ENCODE measurements at regions not wholly inside any gene's neighbourhood (a gene's known extent, or its start where the extent isn't known, plus 50 kb on each side); places are given as distances from the start of the nearest gene placed in this dataset.
A peak's percentile ranks its signal among the peaks of the same experiment; 100 is the strongest.

DNA sequence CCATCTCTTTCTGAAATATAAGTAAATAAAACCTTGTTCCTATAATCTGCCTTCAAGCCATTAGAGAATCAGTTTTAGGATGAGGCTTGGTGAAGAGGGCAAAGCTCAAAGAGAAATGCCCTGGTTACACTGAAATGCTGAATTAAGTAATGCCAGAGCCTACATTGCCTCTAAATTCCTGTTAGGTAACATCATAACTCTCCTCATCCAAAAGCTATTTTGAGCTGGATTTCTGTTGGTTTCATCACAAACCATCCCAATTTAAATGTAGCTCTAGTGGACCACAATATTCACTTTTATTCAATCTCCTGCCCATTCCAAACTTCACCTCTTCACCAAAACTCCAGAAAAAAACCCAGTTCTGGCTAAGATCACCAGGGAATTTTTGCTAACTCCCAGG, 1319.7 kb upstream of the TENM3 start:
- no peak overlapping the region for H3K4me3 ChIP-seq (ENCODE audit: low read depth, low read length)
- DNase-seq (ENCODE audit: low read depth) = peak; percentile 94
- TF ChIP-seq, protein P1, sequence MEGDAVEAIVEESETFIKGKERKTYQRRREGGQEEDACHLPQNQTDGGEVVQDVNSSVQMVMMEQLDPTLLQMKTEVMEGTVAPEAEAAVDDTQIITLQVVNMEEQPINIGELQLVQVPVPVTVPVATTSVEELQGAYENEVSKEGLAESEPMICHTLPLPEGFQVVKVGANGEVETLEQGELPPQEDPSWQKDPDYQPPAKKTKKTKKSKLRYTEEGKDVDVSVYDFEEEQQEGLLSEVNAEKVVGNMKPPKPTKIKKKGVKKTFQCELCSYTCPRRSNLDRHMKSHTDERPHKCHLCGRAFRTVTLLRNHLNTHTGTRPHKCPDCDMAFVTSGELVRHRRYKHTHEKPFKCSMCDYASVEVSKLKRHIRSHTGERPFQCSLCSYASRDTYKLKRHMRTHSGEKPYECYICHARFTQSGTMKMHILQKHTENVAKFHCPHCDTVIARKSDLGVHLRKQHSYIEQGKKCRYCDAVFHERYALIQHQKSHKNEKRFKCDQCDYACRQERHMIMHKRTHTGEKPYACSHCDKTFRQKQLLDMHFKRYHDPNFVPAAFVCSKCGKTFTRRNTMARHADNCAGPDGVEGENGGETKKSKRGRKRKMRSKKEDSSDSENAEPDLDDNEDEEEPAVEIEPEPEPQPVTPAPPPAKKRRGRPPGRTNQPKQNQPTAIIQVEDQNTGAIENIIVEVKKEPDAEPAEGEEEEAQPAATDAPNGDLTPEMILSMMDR (IDR thresholded peaks at IDR 0.05; ENCODE audit: insufficient read depth, low read length) = no peak

DNA sequence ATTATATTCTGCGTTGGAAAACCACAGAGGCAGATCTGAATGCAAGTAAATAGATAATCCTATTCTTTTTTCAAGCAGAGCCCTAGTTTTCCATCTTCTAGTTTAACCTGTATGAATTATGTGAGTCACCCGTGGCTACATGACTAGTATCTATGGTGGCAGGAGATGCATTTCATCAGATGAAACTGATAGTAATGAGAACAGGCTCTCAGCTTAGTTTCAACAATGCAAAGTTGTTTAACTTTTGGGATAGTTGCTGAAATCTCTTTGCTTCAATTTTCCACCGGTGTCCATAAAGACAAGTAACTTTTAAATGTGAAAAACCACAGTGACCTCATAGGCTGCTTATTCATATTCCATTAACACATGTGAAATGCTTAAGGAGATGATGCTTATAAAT, 1317.4 kb upstream of the TENM3 start:
- DNase-seq (ENCODE audit: low read depth) = peak; percentile 16
- TF ChIP-seq, protein P1 (IDR thresholded peaks at IDR 0.05; ENCODE audit: insufficient read depth, low read length) = no peak
- H3K4me3 ChIP-seq (ENCODE audit: low read depth, low read length) = no peak overlapping the region

DNA sequence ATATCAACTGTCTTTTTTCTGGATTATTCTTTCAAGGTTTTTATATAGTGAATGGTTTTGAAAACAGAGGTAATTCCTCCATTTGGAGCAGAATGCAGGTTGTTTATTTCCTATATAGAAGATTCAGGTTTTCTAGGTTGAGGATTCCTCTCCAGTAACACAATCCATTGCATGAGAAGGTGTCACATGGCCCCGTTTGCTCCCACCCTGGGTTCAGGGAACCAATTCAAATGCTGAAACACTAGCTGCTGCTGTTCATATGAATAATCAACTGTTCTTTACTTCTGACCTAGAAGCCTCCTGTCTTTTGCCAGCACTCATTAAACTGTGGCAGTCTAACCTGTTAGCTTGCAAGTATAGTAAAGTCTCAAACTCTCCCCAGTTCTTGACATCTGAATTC, 1316.9 kb upstream of the TENM3 start:
- TF ChIP-seq, protein P1 (IDR thresholded peaks at IDR 0.05; ENCODE audit: insufficient read depth, low read length) = no peak
- no peak overlapping the region for H3K4me3 ChIP-seq (ENCODE audit: low read depth, low read length)
- DNase-seq (ENCODE audit: low read depth) = no peak

DNA sequence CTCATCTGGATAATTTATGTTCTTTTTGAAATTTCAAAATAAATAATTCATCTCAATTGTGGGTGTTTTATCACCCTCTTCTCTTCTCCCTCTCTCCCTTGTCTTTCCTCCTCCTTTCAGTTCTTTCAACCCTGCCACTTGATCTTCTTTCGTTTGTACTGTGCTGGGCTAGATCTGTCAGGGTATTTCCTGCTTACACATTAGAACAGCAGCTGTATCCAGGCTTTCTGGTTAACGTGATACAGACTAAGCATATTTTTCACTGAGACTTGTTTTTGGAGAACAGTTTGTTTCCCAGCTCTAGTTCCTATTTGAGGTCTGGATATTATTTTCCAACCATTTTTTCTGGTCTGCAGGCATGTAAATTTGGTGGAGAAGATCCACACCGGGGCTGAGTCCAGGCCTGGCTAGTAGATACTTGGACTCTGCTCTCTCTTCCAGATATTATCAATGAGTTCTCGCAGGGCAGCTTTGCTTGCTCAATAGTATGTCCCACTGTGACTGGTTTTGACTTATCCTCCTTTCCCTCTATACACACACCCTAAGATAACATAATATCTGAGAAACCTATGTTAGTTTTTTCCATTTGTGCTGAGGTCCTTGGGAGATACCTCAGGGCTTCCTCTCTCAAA, 1310.7 kb upstream of the TENM3 start:
- TF ChIP-seq, protein P1 (IDR thresholded peaks at IDR 0.05; ENCODE audit: insufficient read depth, low read length) = no peak
- H3K4me3 ChIP-seq (ENCODE audit: low read depth, low read length) = no peak overlapping the region
- peak; percentile 24 for DNase-seq (ENCODE audit: low read depth)

DNA sequence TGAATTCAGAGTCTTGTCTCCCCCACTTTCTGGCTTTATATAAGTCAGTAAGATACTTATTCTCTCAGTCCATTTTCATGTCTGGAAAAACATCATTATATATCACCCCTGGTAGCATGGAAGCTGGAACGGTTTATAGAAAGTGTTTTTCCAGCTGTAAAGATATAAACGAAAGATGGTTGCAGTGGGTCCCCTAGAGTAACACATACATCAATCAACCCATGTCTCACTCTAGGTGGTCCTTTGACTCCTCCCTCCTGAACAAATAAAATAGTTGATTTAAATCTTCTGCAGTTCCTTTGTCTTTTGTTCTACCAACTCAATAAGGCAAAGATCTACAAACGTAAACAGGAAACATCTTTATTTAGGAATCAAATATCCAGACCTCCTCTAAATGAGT, 1306.1 kb upstream of the TENM3 start:
- TF ChIP-seq, protein P1 (IDR thresholded peaks at IDR 0.05; ENCODE audit: insufficient read depth, low read length) = no peak
- no peak for DNase-seq (ENCODE audit: low read depth)

DNA sequence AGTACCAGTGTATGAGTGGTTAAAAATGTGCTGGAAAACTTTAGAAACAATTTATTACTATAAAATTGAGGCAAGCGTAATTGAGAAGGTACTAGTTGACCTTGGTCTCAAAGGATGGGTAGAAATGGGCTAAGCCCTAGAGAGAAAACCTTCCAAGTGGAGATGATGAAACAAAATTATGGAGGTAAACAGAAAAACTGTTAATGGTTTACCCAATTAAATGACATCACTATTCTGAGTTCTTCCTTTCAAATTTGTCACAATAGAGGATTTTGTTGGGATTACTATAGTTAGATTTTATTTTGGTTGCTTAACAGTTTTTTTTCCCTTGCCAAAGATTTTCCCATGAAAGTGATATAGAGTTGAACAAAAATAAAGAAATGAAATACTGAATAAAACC, 1302.5 kb upstream of the TENM3 start:
- DNase-seq (ENCODE audit: low read depth) = no peak
- TF ChIP-seq, protein P1 (IDR thresholded peaks at IDR 0.05; ENCODE audit: insufficient read depth, low read length) = no peak
- H3K4me3 ChIP-seq (ENCODE audit: low read depth, low read length) = no peak overlapping the region

More for the DNA sequence above, 1306.1 kb upstream of the TENM3 start:
- no peak overlapping the region for H3K4me3 ChIP-seq (ENCODE audit: low read depth, low read length)

DNA sequence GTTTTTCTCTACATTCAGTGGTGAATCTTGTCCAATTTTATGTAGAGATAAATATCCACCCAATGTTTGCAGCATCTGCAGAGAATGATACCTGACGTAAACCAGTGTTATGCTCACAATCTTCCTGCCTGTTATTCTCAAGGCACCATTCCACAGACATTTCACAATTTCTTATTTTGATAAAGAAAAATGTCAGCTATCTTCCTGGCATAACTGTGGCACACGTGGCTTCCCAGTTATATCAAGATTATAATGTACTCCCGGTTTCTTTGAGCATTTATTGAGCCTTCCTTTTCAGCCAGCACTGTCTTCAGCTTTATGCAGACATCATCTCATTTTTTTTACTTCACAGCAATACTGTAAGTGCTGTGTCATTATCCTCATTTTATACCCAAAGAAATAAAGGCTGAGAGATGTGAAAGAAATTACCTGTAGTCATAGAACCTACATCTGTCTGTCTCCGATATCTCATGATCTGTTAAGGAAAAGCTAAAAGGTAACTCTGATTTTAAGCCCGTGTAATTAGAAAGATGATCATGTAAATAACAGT, 1300.8 kb upstream of the TENM3 start:
- H3K4me3 ChIP-seq (ENCODE audit: low read depth, low read length) = no peak overlapping the region
- no peak for DNase-seq (ENCODE audit: low read depth)
- TF ChIP-seq, protein P1 (IDR thresholded peaks at IDR 0.05; ENCODE audit: insufficient read depth, low read length) = no peak
